ENCODE measurements at regions not wholly inside any gene's neighbourhood (a gene's known extent, or its start where the extent isn't known, plus 50 kb on each side); places are given as distances from the start of the nearest gene placed in this dataset.

GRCh38 chr15:100704281-100705055, 102.1 kb downstream of the ASB7 start:
- Histone ChIP-seq H3K9me3 (ENCODE audit: control insufficient read depth in 1 of 2, insufficient read depth in 1 of 2, low read depth in 1 of 2, low read length in 2 of 2) (no peaks in the 10 kb centered on the region), H4K20me1 (ENCODE audit: insufficient read depth) (no peaks in the 10 kb centered on the region), H3K27me3 (ENCODE audit: insufficient read depth, low read length) (no peaks in the 10 kb centered on the region), H3K36me3 (ENCODE audit: control insufficient read depth in 1 of 2, insufficient read depth in 2 of 2, low read length in 2 of 2) (no peaks in the 10 kb centered on the region), H3K4me3 (replicated peaks in 1 of 2; ENCODE audit: low read depth in 1 of 2, low read length in 2 of 2) (no peak overlapping the region; a peak in 1 of 4 replicates), H3K9ac (ENCODE audit: low read length) (no peak overlapping the region), H3K9me2 (ENCODE audit: insufficient read depth) (no peaks in the 10 kb centered on the region), H3K27ac (ENCODE audit: low read depth, low read length) (no peak overlapping the region), H3K79me2 (ENCODE audit: insufficient read depth, low read length) (no peaks in the 10 kb centered on the region), H2AFZ (ENCODE audit: low read depth, low read length, poor library complexity, severe bottlenecking) (no peak overlapping the region), H3K4me1 (ENCODE audit: control insufficient read depth in 1 of 2, insufficient read depth in 2 of 2, low read length in 2 of 2) (peaks cover 0 to 25% of the 10 kb centered on the region in 2 experiments; a peak in 2 of 4 replicates), H3K4me2 (ENCODE audit: low read length) (peak overlapping the region; percentile 43)
- ChIA-PET POLR2A (no interaction called here), RAD21 (ENCODE audit: low non-redundant PET in 1 of 2, low total read pairs in 2 of 2, uncharacterized antibody in 2 of 2, unreplicated experiment in 2 of 2) (no interaction called here), CTCF (no interaction called here)
- ATAC-seq (peak; percentile 64; the same call in 1 of the 2 replicates), DNase-seq (ENCODE audit: low read depth, low spot score) (no peak)
- TF ChIP-seq FOSL1 (IDR thresholded peaks at IDR 0.05; ENCODE audit: low read depth): no peak
- TF ChIP-seq ATF3 (IDR thresholded peaks at IDR 0.05): no peak
- no peak for TF ChIP-seq ELF1 (IDR thresholded peaks at IDR 0.05; ENCODE audit: borderline replicate concordance, low read depth)
- no peak for TF ChIP-seq SP1 (IDR thresholded peaks at IDR 0.05; ENCODE audit: low read depth)
- no peak for TF ChIP-seq REST (IDR thresholded peaks at IDR 0.05; ENCODE audit: low read depth)
- no peak for TF ChIP-seq ZFX (IDR thresholded peaks at IDR 0.05)
- TF ChIP-seq EZH2phosphoT487 (IDR thresholded peaks at IDR 0.05; ENCODE audit: borderline replicate concordance): no peak
- no peak for TF ChIP-seq MAX (IDR thresholded peaks at IDR 0.05)
- no peak for TF ChIP-seq ZBTB33 (IDR thresholded peaks at IDR 0.05; ENCODE audit: extremely low read depth, insufficient replicate concordance, low read length)
- TF ChIP-seq JUND (IDR thresholded peaks at IDR 0.05): no peak
- no TSS peak for BruUV-seq (replicated peaks)
- intact Hi-C loops (cut with micrococcal nuclease): no loop called here
